ENCODE measurements at regions not wholly inside any gene's neighbourhood (a gene's known extent, or its start where the extent isn't known, plus 50 kb on each side); places are given as distances from the start of the nearest gene placed in this dataset.

DNA sequence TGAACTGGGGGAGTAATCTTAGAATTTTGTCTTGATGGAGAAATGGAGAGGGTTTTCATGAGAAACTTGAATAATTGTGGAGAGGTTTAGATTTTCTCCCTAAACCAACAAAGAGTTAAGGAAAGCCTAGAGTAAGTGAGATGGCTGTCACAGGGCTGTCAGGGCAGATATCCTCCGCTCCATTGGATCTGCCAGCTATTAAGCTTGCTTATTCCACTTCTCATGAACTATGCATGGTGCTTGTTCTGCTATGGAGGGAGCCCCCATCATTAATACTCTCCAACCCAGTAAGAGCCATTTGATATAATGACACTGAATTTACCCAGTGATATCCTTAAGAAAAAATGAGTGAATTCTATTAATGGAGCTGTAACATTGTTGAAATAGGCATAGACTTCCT lies 342.8 kb upstream of the MTNR1B start:
- no peak for DNase-seq

DNA sequence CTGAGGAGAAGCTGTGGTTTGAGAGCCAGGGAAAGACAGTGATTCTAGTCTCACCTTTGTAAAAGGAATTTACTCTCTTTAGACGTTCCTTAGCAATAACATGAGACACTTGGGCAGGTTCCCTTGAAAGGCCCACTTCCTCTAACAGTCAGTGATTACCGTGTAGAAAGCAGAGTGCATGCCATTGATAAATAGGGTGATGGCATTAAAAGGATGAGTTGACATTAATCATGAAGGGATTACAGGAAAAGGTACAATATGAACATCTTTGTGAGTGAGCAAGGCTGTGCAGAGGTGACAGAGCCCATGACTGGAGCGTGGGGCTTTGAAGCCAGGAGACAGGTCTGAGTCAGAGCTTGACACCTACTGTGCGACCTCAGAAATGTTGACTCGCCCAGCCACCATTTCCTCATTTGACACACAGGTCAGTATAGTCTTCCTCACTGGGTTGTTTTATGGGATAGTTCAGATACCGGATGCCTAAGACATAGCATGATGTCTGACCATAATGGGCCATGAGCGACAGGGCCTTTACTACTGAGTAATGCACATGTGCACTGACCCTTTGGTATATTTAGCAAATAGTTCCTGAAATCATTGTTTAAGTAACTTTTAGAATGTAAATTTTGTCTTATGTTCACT lies 341.7 kb upstream of the MTNR1B start:
- DNase-seq: no peak

GRCh38 chr11:92628401-92629292 lies 340.8 kb upstream of the MTNR1B start:
- no peak for DNase-seq

- DNase-seq: no peak
Measured at GRCh38 chr11:92632495-92632894, 337.0 kb upstream of the MTNR1B start.

GRCh38 chr11:92633820-92634219 lies 335.6 kb upstream of the MTNR1B start:
- DNase-seq: no peak

DNA sequence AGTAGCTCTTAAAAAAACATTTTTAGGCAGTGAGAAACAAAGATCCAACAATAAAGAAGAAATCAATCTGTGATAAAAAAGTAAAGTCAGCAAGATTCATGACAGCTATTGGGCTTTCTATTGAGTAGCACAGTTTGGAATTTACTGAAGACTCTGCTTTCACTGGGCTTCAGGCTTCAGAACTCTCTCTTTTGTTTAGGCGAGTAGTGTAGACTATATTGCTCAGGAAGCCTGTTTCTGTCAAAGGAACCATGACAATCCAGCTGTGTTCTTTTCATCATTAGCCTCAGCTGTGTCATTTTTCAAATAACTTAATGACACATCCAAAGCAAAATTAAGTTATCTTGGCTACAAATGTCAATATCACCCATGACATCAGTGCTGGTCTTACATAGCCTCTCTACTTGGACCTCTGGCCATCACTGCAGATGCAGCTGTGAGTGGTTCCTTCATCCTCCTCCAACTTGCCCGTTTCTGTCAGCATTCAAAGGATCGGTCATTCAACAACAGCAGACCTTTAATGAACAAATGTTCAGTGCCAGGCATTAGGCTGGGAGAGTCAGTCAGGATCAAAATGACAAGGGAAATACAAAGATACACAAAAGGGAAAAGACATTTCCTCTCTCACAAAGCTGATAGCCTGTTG lies 332.8 kb upstream of the MTNR1B start:
- DNase-seq: no peak

- DNase-seq: no peak
Measured at GRCh38 chr11:92638678-92639077, 330.8 kb upstream of the MTNR1B start.

DNA sequence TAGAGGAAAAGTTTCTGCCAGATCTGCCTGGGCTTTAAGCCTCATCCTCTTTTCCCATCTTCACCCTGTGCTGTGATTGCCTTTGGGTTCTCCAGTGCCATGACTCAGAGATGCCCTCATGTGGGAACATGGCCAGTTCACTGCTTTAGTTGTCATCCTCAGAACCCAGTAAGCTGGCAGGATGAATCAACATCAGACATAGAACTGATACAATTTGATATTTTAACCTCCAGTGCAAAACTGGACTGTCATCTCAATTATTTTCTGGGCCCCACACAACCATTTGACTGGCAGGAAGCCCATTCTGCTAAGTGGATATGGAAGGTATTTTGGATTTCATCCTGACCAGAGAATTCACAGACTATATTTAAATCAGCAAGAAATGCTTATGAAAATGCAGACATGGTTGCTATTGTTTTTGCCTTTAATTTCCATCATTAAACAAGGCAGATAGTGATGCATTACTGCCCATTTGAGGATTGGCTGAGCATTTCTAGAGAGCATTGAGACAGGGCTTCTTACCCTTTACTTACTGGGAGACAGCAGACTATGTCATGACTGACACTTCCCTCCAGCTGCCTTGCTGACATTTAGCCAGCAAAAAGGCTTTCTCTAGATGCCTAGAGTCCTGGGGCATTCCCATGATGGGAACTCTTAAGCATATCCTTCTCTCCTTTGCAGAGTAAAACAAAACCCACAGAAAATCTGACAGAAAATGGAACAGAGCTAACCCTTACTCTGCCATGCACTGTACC lies 327.1 kb upstream of the MTNR1B start:
- DNase-seq: no peak

DNA sequence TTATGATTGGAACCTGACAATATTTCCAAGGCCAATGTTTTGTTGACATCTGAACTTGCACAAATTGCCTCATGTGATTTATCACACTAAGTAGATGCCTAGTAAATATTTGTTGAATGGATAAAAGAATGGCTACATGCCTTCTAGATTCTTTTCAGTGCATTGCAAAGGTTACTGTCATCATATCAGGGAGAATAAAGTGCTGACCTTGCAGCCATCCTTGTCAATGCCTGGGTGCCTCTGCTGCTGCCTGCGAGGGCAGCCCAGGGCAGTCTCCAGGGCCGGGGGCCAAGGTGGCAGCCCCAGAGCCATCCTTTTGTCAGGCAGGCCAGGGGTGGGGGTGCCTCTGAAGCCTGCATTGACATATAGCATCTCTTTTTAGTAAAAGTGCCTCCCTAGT lies 325.6 kb upstream of the MTNR1B start:
- no peak for DNase-seq

DNA sequence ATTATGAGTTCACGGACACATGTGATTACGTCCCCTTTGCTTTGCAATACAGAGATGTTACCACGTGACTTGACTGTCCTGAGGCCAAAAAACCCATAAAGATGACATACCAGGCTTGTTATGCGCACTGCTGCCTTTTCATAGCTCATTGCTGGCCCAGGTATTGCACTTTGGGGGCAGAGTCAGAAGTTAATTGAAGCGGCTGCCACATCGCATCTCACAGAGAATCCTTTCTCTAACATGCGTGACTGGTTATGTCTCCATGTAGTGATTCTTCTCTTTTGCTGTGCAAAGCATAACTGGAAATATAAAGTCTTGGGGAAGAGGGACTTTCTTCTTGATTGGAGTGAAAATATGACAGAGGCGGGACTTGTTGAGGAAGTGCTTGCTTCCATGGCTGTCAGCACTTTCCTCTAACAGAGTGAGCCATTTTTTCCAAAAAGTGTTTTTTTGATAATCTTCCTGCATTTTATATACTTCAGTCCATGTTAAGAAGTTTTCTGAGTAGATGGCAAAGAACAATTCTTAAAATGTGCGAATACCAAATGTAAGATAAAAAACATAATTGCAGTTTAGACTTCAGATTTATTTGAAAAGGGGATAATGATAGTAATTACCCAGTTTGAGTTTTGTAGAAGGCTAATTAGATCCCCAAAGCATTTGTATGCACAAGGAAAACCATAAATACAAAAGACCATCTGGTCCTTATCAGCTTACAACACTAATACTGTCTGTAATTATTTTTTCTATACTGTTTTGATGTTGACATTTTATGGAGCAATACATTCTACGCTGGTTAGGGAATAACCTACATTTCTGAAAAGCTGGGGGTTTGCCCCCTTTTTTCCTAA lies 324.6 kb upstream of the MTNR1B start:
- DNase-seq: no peak

- no peak for DNase-seq
Measured at GRCh38 chr11:92651159-92651558, 318.3 kb upstream of the MTNR1B start.

DNA sequence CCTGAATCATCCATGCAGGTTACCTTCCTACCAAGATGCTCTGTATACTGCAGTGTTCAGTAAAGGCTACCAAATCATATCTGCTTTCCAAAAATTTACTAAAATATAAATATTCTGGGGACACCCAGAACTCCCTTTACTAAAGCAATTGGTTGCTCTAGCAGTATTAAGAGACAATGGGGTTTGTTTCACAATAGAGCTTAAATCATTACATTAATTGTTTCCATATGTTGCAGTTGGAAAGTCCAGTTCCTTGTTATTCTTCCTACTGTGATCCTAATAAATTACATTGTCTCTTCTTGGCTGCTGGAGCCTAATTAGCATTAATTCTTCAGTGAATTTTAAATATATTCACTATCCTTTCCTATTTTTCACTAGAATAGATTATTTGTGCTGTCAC lies 316.0 kb upstream of the MTNR1B start:
- DNase-seq: no peak

DNA sequence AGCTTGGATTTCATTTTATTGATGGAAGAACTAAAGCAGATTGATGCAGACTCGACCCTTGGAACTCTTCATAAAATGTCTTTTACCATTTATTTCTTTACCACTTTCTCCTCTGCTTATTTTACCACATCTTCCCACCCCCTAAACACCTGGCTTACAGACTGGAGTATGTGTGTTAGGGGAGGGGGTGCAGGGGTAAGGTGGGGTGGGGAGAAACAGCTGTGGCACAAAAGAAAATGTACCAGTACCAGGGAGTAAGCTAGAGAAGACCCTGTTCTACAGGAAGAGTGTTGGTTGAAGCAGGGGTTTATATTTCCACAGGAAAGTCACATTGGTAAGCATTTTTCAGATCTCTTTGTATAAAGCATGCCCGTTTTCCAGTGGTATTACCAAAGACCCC lies 312.7 kb upstream of the MTNR1B start:
- DNase-seq: no peak

DNA sequence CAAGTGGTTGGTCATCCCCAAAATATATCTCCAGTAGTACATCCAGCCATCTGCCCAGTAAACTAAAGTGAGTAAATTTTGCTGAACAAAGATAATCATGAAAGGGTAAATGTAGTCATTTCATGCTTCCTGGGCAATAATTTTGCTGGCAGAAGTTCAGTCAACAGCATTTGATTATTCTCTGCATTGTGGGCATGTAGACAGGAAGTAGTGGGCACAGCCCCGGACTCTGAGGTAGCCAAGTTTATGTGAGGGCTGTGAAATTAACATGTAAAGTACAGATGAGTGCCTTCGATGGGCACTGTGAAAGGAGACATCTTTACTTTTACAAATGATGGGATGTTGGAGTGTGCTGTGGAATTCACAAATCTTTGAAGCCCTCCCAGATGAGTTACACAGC lies 312.2 kb upstream of the MTNR1B start:
- DNase-seq: no peak

DNA sequence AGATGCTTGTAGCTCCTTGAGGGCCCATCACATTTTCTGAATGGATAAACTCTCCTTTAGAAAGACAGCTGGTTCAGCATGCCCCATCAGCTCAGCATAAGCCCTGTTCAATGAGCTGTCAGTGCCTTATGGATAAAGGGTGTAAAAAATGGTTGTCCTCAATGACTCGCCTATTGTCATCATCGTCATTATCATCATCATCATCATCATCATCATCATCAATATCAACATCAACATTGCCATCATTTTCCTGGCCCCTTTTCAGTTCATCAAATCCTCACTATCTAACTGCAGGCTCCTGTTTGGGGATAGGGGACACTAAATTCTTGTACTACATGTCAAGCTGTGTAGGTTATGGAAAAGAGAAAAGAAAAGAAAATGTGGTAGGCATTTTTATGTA lies 310.7 kb upstream of the MTNR1B start:
- DNase-seq: no peak

GRCh38 chr11:92659793-92660192 lies 309.7 kb upstream of the MTNR1B start:
- DNase-seq: no peak

DNA sequence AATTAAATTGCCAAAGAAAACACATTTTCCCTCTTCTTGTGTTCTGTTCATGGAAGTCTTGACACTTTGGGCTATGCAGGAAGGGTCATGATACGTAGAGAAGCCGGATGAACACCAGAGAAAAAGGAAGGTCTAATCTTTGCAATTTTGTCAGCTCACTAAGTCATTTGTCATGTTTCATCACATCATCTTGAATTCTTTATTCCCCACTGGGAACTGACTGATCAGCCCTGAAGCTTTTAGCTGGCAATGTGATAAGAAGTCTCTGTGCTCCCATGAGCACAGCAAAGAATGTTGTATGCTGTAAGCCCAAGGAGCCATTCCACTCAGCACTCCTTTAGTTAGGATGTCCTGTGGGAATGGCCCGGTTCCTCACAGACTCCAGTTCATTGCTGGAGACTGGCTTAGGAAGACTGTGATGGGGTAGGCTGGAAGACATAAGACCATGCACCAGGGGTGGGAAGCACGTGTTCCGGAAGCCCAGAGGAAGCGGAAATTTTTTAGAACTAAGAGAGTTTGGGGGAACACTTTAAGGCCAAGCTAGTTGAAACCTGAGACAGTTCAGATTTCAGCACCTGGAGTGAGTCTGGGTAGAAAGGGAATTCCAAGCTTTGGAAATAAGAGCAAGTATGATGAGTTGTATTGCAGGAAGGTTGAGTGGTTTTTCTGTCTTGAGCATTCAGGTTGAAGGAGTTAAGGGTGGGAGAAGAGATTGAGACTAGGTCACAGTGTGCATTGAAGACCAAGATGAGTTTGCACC lies 306.7 kb upstream of the MTNR1B start:
- no peak for DNase-seq

- DNase-seq: no peak
Measured at GRCh38 chr11:92663539-92663938, 305.9 kb upstream of the MTNR1B start.

- no peak for DNase-seq
Measured at GRCh38 chr11:92667486-92668152, 301.8 kb upstream of the MTNR1B start.

DNA sequence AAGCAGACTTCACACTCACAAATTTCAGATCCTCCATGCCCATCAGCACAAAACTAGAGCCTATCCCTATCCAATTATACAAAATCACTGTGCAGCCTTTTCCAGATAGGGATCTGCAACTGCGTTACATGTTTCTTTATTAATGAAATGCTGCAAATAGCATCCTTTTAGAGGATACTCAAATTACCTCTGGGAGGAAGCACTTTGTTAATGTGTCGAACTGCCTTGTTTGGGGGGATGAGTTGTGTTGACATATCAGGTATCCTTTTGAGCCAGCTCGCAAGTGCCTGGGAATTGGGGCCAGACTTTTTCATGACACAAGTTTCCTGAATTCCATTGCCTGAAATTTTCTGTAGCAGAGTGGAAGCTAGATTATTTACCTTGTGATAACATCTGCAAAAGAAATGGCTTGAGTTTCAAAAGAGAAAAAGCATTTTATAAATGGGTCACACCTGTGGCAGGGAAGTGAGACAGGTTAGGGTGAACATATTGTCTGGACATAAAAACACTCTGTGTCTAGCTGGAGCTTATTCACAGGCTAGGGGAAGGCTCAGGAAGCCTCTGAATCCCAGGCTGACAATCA lies 299.1 kb upstream of the MTNR1B start:
- DNase-seq: no peak

- no peak for DNase-seq
Measured at GRCh38 chr11:92671081-92671480, 298.4 kb upstream of the MTNR1B start.
